Suprapubic skin (tissue), 4 donors: ENCODE measurements at regions not wholly inside any gene's neighbourhood (a gene's known extent, or its start where the extent isn't known, plus 50 kb on each side); places are given as distances from the start of the nearest gene placed in this dataset.

Experiments
- DNase-seq, 2 donors: peaks; one replicate each; pipeline ENCODE4 v3.0.0-alpha.2; 2019; ENCODE audit warnings: low spot score in 2 of 2
- H3K27ac ChIP-seq: fragments of 200-600 bp; sonication (generic); one replicate; pipeline ENCODE4 v1.5.1; 2019
- H3K27me3 ChIP-seq: fragments of 200-600 bp; sonication (generic); one replicate; pipeline ENCODE4 v1.5.1; 2019
- H3K36me3 ChIP-seq: fragments of 200-600 bp; sonication (generic); one replicate; pipeline ENCODE4 v1.5.1; 2019
- H3K4me1 ChIP-seq: fragments of 200-600 bp; sonication (generic); one replicate; pipeline ENCODE4 v1.5.1; 2019
- H3K4me3 ChIP-seq: fragments of 200-600 bp; sonication (generic); one replicate; pipeline ENCODE4 v1.5.1; 2019; ENCODE audit warnings: mild to moderate bottlenecking
- H3K9me3 ChIP-seq: fragments of 200-600 bp; sonication (generic); one replicate; pipeline ENCODE4 v1.5.1; 2019
- EP300 ChIP-seq: sonication (generic); formaldehyde crosslinking; IDR thresholded peaks from one replicate; pipeline ENCODE4 v1.6.1; 2017; ENCODE audit warnings: antibody characterized with exemption
- POLR2A ChIP-seq, 2 donors: fragments of 450-650 bp; IDR thresholded peaks; one replicate each; pipeline ENCODE4 v1.6.1; 2017; ENCODE audit warnings: antibody characterized with exemption in 2 of 2, mild to moderate bottlenecking in 2 of 2, moderate library complexity in 2 of 2
- POLR2AphosphoS5 ChIP-seq, 3 donors: sonication (generic); formaldehyde crosslinking; IDR thresholded peaks; one replicate each; pipeline ENCODE4 v1.6.1; 2017; ENCODE audit warnings: antibody characterized with exemption in 3 of 3
- WGBS: methylation state at CpG from one replicate; pipeline ENCODE4 v1.1.5; 2018; 5-methylcytosine and 5-hydroxymethylcytosine counted together
- TF ChIP-seq, protein P1 (sequence below), 2 donors: fragments of 200-600 bp in 1 of 2; fragments of 450-650 bp in 1 of 2; sonication (generic) in 1 of 2; IDR thresholded peaks; one replicate each; pipeline ENCODE4 v1.5.1; 2016 to 2019; ENCODE audit warnings: antibody characterized with exemption in 2 of 2, mild to moderate bottlenecking in 1 of 2, moderate library complexity in 1 of 2

DNA sequence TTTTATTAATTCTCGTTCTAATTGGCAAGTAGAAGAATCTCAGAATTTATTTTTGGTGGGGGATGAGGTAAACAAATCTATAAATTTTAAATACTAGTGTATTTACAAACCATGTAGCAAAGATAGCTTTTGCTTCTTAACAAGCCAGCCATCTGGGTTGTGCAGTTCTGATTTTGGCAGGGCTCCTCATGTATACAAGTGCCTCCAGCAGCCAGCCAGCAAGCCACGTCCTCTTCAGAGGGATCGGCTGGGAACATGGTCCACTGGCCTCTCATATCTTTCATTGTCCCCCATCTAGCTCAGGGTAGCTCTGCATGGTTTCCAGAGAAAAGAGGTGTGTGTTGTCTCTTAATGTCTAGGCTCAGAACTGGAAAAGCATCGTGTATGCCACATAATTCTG, 659.1 kb downstream of the MRPL39 start:
- DNase-seq: no peak
- 25% methylated on average over 4 of the region's 4 CpGs for WGBS
- Histone ChIP-seq H3K27me3 (no peaks in the 10 kb centered on the region), H3K36me3 (no peaks in the 10 kb centered on the region), H3K4me3 (no peak overlapping the region), H3K9me3 (no peaks in the 10 kb centered on the region), H3K4me1 (no peaks in the 10 kb centered on the region), H3K27ac (no peak overlapping the region)
- TF ChIP-seq EP300 (no peak), POLR2AphosphoS5 (IDR thresholded peaks at IDR 0.05) (no peak), POLR2A (IDR thresholded peaks at IDR 0.05) (no peak)
- TF ChIP-seq, protein P1, sequence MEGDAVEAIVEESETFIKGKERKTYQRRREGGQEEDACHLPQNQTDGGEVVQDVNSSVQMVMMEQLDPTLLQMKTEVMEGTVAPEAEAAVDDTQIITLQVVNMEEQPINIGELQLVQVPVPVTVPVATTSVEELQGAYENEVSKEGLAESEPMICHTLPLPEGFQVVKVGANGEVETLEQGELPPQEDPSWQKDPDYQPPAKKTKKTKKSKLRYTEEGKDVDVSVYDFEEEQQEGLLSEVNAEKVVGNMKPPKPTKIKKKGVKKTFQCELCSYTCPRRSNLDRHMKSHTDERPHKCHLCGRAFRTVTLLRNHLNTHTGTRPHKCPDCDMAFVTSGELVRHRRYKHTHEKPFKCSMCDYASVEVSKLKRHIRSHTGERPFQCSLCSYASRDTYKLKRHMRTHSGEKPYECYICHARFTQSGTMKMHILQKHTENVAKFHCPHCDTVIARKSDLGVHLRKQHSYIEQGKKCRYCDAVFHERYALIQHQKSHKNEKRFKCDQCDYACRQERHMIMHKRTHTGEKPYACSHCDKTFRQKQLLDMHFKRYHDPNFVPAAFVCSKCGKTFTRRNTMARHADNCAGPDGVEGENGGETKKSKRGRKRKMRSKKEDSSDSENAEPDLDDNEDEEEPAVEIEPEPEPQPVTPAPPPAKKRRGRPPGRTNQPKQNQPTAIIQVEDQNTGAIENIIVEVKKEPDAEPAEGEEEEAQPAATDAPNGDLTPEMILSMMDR (IDR thresholded peaks at IDR 0.05): no peak

DNA sequence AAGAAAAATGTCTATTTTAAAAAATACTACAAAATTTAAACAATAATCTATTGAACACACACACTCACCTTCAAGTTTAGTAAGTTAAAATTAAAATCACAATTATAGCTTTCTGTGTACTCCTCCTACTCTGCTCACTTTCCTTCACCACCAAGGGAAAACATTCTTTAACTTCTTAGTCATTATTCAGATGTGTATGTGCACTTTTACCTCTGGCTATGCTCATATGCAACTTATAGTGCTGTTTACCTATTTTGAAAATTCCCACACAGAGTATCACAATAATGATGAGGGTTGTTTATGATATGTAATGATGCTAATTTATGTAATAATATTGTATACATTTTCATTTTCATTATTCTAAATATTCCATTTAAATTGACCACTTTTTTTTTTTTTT, 661.4 kb downstream of the MRPL39 start:
- DNase-seq: no peak
- no peak for TF ChIP-seq POLR2A (IDR thresholded peaks at IDR 0.05)
- TF ChIP-seq, protein P1 (IDR thresholded peaks at IDR 0.05): no peak
- no peak for TF ChIP-seq EP300
- no peak for TF ChIP-seq POLR2AphosphoS5 (IDR thresholded peaks at IDR 0.05)
- no peaks in the 10 kb centered on the region for H3K9me3 ChIP-seq
- H3K27ac ChIP-seq: no peak overlapping the region
- no peaks in the 10 kb centered on the region for H3K4me1 ChIP-seq
- no peaks in the 10 kb centered on the region for H3K36me3 ChIP-seq
- no peaks in the 10 kb centered on the region for H3K27me3 ChIP-seq
- no peak overlapping the region for H3K4me3 ChIP-seq

DNA sequence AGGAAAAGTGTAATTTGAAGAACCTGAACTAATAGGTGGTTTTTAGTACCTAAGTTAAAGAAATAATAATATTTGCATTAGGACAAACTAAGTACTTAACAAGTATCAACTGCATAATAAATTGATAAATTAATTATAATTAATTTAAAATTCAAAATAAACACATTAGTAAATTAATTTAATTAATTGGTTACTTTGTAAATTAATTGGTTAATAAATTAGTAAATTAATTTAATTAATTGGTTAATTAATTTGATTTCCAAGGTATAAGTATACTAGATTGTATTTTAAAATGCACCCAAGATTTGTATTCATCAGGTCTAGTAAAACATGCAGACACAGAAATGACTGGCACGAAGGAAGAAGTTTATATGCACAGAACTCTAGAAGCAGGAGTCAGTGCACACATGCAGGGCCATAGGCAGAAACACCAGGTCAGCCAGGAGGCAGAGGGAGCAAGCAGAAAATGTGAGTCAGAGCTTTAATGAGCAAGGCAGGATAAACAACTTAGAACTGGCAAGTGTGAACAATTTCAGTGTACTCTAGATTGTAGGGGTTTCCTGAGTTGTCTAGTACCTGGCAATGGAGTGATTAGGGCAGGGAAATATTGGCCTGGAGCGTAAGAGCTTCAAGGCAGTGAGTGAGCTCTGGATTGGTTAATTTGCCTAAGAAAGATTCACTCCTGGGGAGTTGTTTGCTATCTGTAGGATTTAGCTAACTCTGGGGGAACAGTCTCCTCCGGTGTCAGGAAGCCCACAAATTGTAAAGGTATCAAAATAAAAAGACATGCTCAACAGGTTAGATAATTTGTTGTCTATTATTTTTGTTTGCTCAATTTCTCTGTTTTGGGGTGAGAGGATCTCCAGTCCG, 665.7 kb downstream of the MRPL39 start:
- peaks cover 11% of the 10 kb centered on the region for H3K4me1 ChIP-seq

DNA sequence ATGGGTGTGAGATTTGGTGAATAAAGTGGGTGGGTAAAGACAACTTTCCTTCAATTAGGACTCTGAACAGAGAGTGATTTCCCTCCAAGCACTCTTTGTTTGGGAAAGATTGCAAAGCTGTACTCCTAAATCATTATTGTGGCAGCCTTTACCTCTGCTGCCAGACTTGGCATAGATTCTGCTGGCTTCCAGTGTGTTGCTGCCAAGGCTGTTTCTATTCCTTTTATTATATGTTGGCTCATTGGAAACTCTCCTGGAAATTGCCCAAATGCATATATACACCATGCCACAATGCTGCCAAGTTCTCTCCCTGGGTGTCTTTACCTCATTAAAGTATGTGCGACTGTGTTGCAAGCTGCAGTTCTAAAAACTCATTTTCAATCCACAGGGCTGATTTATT, 668.0 kb downstream of the MRPL39 start:
- no peaks in the 10 kb centered on the region for H3K36me3 ChIP-seq
- WGBS: 40% methylated on average over 1 of the region's 1 CpG
- H3K4me1 ChIP-seq: peaks cover 11% of the 10 kb centered on the region
- DNase-seq: no peak
- no peak overlapping the region for H3K4me3 ChIP-seq
- no peak for TF ChIP-seq POLR2A (IDR thresholded peaks at IDR 0.05)
- TF ChIP-seq, protein P1 (IDR thresholded peaks at IDR 0.05): no peak
- TF ChIP-seq POLR2AphosphoS5 (IDR thresholded peaks at IDR 0.05): no peak
- TF ChIP-seq EP300: no peak
- peak overlapping the region; percentile 53 for H3K27ac ChIP-seq
- H3K9me3 ChIP-seq: no peaks in the 10 kb centered on the region
- no peaks in the 10 kb centered on the region for H3K27me3 ChIP-seq

More for the DNA sequence above, 665.7 kb downstream of the MRPL39 start:
- Histone ChIP-seq H3K27ac (no peak overlapping the region), H3K27me3 (no peaks in the 10 kb centered on the region), H3K9me3 (no peaks in the 10 kb centered on the region), H3K4me3 (no peak overlapping the region), H3K36me3 (no peaks in the 10 kb centered on the region)
- TF ChIP-seq POLR2A (IDR thresholded peaks at IDR 0.05): no peak
- no peak for TF ChIP-seq EP300
- TF ChIP-seq, protein P1 (IDR thresholded peaks at IDR 0.05): no peak
- peak in 1 of 3 donors; percentile 64 for TF ChIP-seq POLR2AphosphoS5 (IDR thresholded peaks at IDR 0.05)
- no peak for DNase-seq
- WGBS: 37% methylated on average over 4 of the region's 4 CpGs

DNA sequence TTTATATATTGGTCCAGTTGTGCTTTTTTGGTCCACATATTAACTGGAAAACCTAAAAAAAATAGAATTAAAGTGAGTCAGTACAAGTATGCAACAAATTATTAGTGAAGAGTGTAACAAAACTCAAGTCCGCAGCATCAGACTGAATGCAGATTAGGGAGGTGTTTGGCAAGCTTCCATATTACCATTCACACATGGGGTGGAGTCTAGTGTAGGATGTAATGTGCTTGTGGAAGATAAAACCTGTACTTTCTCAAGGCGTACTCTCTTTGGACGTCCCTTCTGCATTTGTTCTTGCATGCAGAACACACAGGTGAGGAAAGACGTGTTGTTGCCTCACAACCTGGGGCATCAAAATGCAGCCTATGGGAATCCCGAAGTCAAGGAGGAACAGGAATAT, 668.7 kb downstream of the MRPL39 start:
- Histone ChIP-seq H3K9me3 (no peaks in the 10 kb centered on the region), H3K36me3 (no peaks in the 10 kb centered on the region), H3K4me1 (peaks cover 11% of the 10 kb centered on the region), H3K27me3 (no peaks in the 10 kb centered on the region), H3K27ac (peak overlapping the region; percentile 53), H3K4me3 (no peak overlapping the region)
- no peak for DNase-seq
- no peak for TF ChIP-seq EP300
- TF ChIP-seq POLR2AphosphoS5 (IDR thresholded peaks at IDR 0.05): no peak
- TF ChIP-seq, protein P1 (IDR thresholded peaks at IDR 0.05): no peak
- no peak for TF ChIP-seq POLR2A (IDR thresholded peaks at IDR 0.05)
- WGBS: 48% methylated on average over 5 of the region's 5 CpGs
